HEK293 (cell line): ENCODE measurements at regions not wholly inside any gene's neighbourhood (a gene's known extent, or its start where the extent isn't known, plus 50 kb on each side); places are given as distances from the start of the nearest gene placed in this dataset.

Experiments
- CTCF ChIA-PET: fragments of 350-600 bp; formaldehyde crosslinking; extraction: SDS; loops from one replicate; lab custom pipeline; 2021; ENCODE audit warnings: antibody characterized with exemption; lab: Yijun Ruan, JAX
- POLR2A ChIA-PET: fragments of 300-600 bp; formaldehyde crosslinking; extraction: SDS; loops from one replicate; lab custom pipeline; 2020; ENCODE audit warnings: antibody characterized with exemption, inconsistent platforms; lab: Yijun Ruan, JAX
- H3K27ac ChIP-seq: fragments of 200-500 bp; sonication (Bioruptor generic); 2 replicates; pipeline ENCODE4 v1.5.1; 2014; ENCODE audit warnings: low read depth, low read length, control low read depth, inconsistent platforms; ENCODE audit errors: extremely low read depth
- H3K36me3 ChIP-seq, 2 experiments: fragments of 200-500 bp in 1 of 2; sonication (Bioruptor generic) in 1 of 2; 1 replicate in 1 of 2; 2 replicates in 1 of 2; pipeline ENCODE4 v1.5.1; 2014 to 2017; ENCODE audit warnings: inconsistent platforms in 2 of 2, low read length in 2 of 2; ENCODE audit not compliant: control insufficient read depth in 2 of 2, insufficient read depth in 1 of 2
- H3K4me1 ChIP-seq: fragments of 200-500 bp; sonication (Bioruptor generic); 2 replicates; pipeline ENCODE4 v1.5.1; 2014; ENCODE audit warnings: mild to moderate bottlenecking, low read length, inconsistent platforms; ENCODE audit not compliant: control insufficient read depth, insufficient read depth
- H3K4me3 ChIP-seq: 2 replicates; pipeline ENCODE4 v1.5.1; 2011; ENCODE audit warnings: low read depth, mild to moderate bottlenecking, control low read depth, low read length, moderate library complexity
- H3K9me3 ChIP-seq: fragments of 200-500 bp; sonication (Bioruptor generic); 2 replicates; pipeline ENCODE4 v1.5.1; 2014; ENCODE audit warnings: low read depth, low read length, inconsistent platforms; ENCODE audit not compliant: control insufficient read depth, insufficient read depth
- BCL11B ChIP-seq: fragments of 450-650 bp; formaldehyde crosslinking; IDR thresholded peaks from 2 replicates; pipeline ENCODE4 v1.5.1; 2016; ENCODE audit warnings: low read depth, missing biosample characterization, missing genetic modification characterization
- EGR2 ChIP-seq: fragments of 450-650 bp; formaldehyde crosslinking; IDR thresholded peaks from 2 replicates; pipeline ENCODE4 v1.5.1; 2016; ENCODE audit warnings: low read depth, missing biosample characterization, missing genetic modification characterization
- FEZF1 ChIP-seq: fragments of 450-650 bp; formaldehyde crosslinking; IDR thresholded peaks from 2 replicates; pipeline ENCODE4 v1.5.1; 2016; ENCODE audit warnings: missing biosample characterization, missing genetic modification characterization
- KLF1 ChIP-seq: fragments of 450-650 bp; formaldehyde crosslinking; IDR thresholded peaks from 2 replicates; pipeline ENCODE4 v1.5.1; 2016; ENCODE audit warnings: missing biosample characterization, missing genetic modification characterization
- SCRT2 ChIP-seq: fragments of 450-650 bp; formaldehyde crosslinking; IDR thresholded peaks from 2 replicates; pipeline ENCODE4 v1.5.1; 2016; ENCODE audit warnings: missing biosample characterization, missing genetic modification characterization
- ZBTB8A ChIP-seq: fragments of 450-650 bp; formaldehyde crosslinking; IDR thresholded peaks from 2 replicates; pipeline ENCODE4 v1.5.1; 2016; ENCODE audit warnings: missing biosample characterization, missing genetic modification characterization
- ZFP69B ChIP-seq: fragments of 450-650 bp; formaldehyde crosslinking; IDR thresholded peaks from 2 replicates; pipeline ENCODE4 v1.5.1; 2016; ENCODE audit warnings: missing biosample characterization, missing genetic modification characterization
- ZNF112 ChIP-seq: fragments of 450-650 bp; formaldehyde crosslinking; IDR thresholded peaks from 2 replicates; pipeline ENCODE4 v1.5.0; 2017; ENCODE audit warnings: missing biosample characterization, missing genetic modification characterization
- ZNF146 ChIP-seq: fragments of 450-650 bp; formaldehyde crosslinking; IDR thresholded peaks from 2 replicates; pipeline ENCODE4 v1.5.1; 2016; ENCODE audit warnings: missing biosample characterization, missing genetic modification characterization
- ZNF16 ChIP-seq: fragments of 450-650 bp; formaldehyde crosslinking; IDR thresholded peaks from 2 replicates; pipeline ENCODE4 v1.5.1; 2016; ENCODE audit warnings: low read depth, missing biosample characterization, missing genetic modification characterization
- ZNF239 ChIP-seq: fragments of 450-650 bp; formaldehyde crosslinking; IDR thresholded peaks from 2 replicates; pipeline ENCODE4 v1.5.1; 2016; ENCODE audit warnings: missing biosample characterization, missing genetic modification characterization
- ZNF354C ChIP-seq: fragments of 450-650 bp; formaldehyde crosslinking; IDR thresholded peaks from 2 replicates; pipeline ENCODE4 v1.5.1; 2016; ENCODE audit warnings: missing biosample characterization, missing genetic modification characterization, low read depth, borderline replicate concordance
- ZNF654 ChIP-seq: fragments of 450-650 bp; formaldehyde crosslinking; IDR thresholded peaks from 2 replicates; pipeline ENCODE4 v1.5.1; 2016; ENCODE audit warnings: low read depth, missing biosample characterization, missing genetic modification characterization
- ZNF658 ChIP-seq: fragments of 450-650 bp; formaldehyde crosslinking; IDR thresholded peaks from 2 replicates; pipeline ENCODE4; 2016; ENCODE audit warnings: missing biosample characterization, missing genetic modification characterization
- ZXDB ChIP-seq: fragments of 450-650 bp; formaldehyde crosslinking; IDR thresholded peaks from 2 replicates; pipeline ENCODE4 v1.5.1; 2016; ENCODE audit warnings: missing biosample characterization, missing genetic modification characterization
- TF ChIP-seq, protein P1 (sequence below): fragments of 450-650 bp; formaldehyde crosslinking; IDR thresholded peaks from 2 replicates; pipeline ENCODE4 v1.5.0; 2017; ENCODE audit warnings: missing biosample characterization, missing genetic modification characterization, borderline replicate concordance
- TF ChIP-seq, protein P2 (sequence below): fragments of 450-650 bp; formaldehyde crosslinking; IDR thresholded peaks from 2 replicates; pipeline ENCODE4 v1.5.1; 2017; ENCODE audit warnings: missing biosample characterization, missing genetic modification characterization
- TF ChIP-seq, protein P3 (sequence below): fragments of 450-650 bp; formaldehyde crosslinking; IDR thresholded peaks from 2 replicates; pipeline ENCODE4 v1.5.1; 2016; ENCODE audit warnings: missing biosample characterization, missing genetic modification characterization
- TF ChIP-seq, protein P4 (sequence below): fragments of 450-650 bp; IDR thresholded peaks from 2 replicates; pipeline ENCODE4 v1.5.1; 2018; ENCODE audit warnings: missing biosample characterization, missing genetic modification characterization
- TF ChIP-seq, protein P5 (sequence below): fragments of 450-650 bp; formaldehyde crosslinking; IDR thresholded peaks from 2 replicates; pipeline ENCODE4 v1.5.1; 2016; ENCODE audit warnings: missing biosample characterization, missing genetic modification characterization
- TF ChIP-seq, protein P6 (sequence below): fragments of 450-650 bp; formaldehyde crosslinking; IDR thresholded peaks from 2 replicates; pipeline ENCODE4 v1.5.1; 2017; ENCODE audit warnings: missing biosample characterization, missing genetic modification characterization

DNA sequence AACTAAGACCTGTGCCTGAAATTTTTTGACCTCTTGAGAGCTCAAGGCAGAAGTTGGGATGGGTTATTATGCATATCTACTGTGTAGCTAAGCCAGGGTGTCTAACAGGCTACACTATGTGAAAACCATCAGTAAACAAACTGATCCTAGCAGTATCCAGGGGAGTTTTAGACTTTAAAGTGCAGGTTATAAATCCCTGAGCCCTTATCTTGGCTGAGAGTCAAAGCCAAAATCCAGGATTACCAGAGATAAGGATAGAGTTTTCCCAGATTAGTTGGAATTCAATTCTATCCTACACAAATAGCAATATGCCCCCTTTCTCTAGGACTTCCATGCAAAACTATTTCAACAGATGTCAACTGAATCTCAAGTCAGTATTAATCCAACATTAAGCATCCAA is 1229.7 kb downstream of the GRIK2 start (continued):
- TF ChIP-seq, protein P1, sequence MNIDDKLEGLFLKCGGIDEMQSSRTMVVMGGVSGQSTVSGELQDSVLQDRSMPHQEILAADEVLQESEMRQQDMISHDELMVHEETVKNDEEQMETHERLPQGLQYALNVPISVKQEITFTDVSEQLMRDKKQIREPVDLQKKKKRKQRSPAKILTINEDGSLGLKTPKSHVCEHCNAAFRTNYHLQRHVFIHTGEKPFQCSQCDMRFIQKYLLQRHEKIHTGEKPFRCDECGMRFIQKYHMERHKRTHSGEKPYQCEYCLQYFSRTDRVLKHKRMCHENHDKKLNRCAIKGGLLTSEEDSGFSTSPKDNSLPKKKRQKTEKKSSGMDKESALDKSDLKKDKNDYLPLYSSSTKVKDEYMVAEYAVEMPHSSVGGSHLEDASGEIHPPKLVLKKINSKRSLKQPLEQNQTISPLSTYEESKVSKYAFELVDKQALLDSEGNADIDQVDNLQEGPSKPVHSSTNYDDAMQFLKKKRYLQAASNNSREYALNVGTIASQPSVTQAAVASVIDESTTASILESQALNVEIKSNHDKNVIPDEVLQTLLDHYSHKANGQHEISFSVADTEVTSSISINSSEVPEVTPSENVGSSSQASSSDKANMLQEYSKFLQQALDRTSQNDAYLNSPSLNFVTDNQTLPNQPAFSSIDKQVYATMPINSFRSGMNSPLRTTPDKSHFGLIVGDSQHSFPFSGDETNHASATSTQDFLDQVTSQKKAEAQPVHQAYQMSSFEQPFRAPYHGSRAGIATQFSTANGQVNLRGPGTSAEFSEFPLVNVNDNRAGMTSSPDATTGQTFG (tag by site-specific recombination) = no peak
- TF ChIP-seq, protein P2, sequence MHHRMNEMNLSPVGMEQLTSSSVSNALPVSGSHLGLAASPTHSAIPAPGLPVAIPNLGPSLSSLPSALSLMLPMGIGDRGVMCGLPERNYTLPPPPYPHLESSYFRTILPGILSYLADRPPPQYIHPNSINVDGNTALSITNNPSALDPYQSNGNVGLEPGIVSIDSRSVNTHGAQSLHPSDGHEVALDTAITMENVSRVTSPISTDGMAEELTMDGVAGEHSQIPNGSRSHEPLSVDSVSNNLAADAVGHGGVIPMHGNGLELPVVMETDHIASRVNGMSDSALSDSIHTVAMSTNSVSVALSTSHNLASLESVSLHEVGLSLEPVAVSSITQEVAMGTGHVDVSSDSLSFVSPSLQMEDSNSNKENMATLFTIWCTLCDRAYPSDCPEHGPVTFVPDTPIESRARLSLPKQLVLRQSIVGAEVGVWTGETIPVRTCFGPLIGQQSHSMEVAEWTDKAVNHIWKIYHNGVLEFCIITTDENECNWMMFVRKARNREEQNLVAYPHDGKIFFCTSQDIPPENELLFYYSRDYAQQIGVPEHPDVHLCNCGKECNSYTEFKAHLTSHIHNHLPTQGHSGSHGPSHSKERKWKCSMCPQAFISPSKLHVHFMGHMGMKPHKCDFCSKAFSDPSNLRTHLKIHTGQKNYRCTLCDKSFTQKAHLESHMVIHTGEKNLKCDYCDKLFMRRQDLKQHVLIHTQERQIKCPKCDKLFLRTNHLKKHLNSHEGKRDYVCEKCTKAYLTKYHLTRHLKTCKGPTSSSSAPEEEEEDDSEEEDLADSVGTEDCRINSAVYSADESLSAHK = no peak
- TF ChIP-seq, protein P3, sequence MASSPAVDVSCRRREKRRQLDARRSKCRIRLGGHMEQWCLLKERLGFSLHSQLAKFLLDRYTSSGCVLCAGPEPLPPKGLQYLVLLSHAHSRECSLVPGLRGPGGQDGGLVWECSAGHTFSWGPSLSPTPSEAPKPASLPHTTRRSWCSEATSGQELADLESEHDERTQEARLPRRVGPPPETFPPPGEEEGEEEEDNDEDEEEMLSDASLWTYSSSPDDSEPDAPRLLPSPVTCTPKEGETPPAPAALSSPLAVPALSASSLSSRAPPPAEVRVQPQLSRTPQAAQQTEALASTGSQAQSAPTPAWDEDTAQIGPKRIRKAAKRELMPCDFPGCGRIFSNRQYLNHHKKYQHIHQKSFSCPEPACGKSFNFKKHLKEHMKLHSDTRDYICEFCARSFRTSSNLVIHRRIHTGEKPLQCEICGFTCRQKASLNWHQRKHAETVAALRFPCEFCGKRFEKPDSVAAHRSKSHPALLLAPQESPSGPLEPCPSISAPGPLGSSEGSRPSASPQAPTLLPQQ = no peak

DNA sequence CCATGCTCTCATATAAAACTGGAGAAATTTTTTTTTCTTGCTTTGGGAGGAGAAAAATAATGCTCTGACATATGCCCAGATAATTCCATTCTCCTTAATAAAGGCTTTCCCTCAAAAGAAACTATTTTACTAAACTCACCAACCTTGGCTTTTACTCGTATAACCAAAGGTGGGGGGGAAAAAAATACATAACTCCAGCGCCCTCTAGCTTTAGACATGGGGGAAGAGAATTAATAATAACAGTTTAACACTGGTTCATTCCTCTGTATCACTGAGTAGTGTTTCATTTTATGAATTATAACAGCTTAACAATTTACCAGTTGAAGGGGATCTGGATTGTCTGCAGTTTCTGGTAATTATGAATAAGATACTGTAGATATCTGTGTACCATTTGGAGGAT is 1226.1 kb downstream of the GRIK2 start:
- CTCF ChIA-PET = interaction anchor here (0.6 to 3.0 kb wide), 11 partner anchors 9 to 1505 kb away, joined by 3 to 15 read pairs (median 4); no protein-coding TSS in a partner anchor
- TF ChIP-seq ZNF654 (tag by site-specific recombination) = peak; percentile 28; the same call in 1 of the 2 replicates
- no peak for TF ChIP-seq EGR2 (tag by site-specific recombination)
- no peak for TF ChIP-seq FEZF1 (tag by site-specific recombination)
- H3K27ac ChIP-seq = no peak overlapping the region
- no peaks in the 10 kb centered on the region for H3K4me1 ChIP-seq
- no peak overlapping the region for H3K4me3 ChIP-seq
- POLR2A ChIA-PET = no interaction called here
- H3K36me3 ChIP-seq = no peaks in the 10 kb centered on the region
- H3K9me3 ChIP-seq = no peaks in the 10 kb centered on the region

DNA sequence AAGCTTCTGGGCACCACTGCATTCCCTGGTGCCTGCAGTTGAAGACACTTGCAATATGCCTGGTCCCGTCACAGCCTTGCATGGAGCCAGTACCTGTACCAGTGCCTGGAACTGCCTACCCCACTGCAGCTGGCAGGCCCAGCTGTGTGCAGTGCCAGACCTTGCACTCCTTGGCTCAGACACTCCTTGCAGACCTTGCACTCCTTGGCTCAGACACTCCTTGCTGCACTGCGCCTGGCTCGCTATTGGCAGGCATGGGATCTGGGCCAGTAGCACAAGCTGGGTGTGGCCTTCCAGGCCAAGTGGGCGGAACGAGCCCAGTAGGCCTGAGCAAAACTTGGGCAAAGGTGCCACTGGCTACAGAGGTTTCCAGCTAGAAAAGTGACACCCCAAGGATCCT is 1189.1 kb downstream of the GRIK2 start:
- TF ChIP-seq ZNF239 (tag by site-specific recombination) (no peak), ZBTB8A (tag by site-specific recombination) (no peak), ZNF112 (tag by site-specific recombination) (no peak), ZFP69B (tag by site-specific recombination) (no peak), ZNF146 (tag by site-specific recombination) (no peak), SCRT2 (tag by site-specific recombination) (no peak), ZXDB (tag by site-specific recombination) (no peak), BCL11B (tag by site-specific recombination) (no peak), ZNF658 (tag by site-specific recombination) (no peak), KLF1 (no peak), ZNF16 (tag by site-specific recombination) (no peak), ZNF354C (no peak)
- TF ChIP-seq, protein P4, sequence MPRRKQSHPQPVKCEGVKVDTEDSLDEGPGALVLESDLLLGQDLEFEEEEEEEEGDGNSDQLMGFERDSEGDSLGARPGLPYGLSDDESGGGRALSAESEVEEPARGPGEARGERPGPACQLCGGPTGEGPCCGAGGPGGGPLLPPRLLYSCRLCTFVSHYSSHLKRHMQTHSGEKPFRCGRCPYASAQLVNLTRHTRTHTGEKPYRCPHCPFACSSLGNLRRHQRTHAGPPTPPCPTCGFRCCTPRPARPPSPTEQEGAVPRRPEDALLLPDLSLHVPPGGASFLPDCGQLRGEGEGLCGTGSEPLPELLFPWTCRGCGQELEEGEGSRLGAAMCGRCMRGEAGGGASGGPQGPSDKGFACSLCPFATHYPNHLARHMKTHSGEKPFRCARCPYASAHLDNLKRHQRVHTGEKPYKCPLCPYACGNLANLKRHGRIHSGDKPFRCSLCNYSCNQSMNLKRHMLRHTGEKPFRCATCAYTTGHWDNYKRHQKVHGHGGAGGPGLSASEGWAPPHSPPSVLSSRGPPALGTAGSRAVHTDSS = no peak
- TF ChIP-seq, protein P5, sequence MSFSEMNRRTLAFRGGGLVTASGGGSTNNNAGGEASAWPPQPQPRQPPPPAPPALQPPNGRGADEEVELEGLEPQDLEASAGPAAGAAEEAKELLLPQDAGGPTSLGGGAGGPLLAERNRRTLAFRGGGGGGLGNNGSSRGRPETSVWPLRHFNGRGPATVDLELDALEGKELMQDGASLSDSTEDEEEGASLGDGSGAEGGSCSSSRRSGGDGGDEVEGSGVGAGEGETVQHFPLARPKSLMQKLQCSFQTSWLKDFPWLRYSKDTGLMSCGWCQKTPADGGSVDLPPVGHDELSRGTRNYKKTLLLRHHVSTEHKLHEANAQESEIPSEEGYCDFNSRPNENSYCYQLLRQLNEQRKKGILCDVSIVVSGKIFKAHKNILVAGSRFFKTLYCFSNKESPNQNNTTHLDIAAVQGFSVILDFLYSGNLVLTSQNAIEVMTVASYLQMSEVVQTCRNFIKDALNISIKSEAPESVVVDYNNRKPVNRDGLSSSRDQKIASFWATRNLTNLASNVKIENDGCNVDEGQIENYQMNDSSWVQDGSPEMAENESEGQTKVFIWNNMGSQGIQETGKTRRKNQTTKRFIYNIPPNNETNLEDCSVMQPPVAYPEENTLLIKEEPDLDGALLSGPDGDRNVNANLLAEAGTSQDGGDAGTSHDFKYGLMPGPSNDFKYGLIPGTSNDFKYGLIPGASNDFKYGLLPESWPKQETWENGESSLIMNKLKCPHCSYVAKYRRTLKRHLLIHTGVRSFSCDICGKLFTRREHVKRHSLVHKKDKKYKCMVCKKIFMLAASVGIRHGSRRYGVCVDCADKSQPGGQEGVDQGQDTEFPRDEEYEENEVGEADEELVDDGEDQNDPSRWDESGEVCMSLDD (tag by site-specific recombination) = no peak
- TF ChIP-seq, protein P6, sequence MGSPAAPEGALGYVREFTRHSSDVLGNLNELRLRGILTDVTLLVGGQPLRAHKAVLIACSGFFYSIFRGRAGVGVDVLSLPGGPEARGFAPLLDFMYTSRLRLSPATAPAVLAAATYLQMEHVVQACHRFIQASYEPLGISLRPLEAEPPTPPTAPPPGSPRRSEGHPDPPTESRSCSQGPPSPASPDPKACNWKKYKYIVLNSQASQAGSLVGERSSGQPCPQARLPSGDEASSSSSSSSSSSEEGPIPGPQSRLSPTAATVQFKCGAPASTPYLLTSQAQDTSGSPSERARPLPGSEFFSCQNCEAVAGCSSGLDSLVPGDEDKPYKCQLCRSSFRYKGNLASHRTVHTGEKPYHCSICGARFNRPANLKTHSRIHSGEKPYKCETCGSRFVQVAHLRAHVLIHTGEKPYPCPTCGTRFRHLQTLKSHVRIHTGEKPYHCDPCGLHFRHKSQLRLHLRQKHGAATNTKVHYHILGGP = no peak
- Histone ChIP-seq H3K4me3 (no peak overlapping the region), H3K9me3 (no peaks in the 10 kb centered on the region; the same call in 1 of the 2 replicates), H3K4me1 (no peaks in the 10 kb centered on the region), H3K27ac (no peak overlapping the region), H3K36me3 (no peaks in the 10 kb centered on the region)
- ChIA-PET CTCF (no interaction called here), POLR2A (no interaction called here)
